ENCODE measurements at regions not wholly inside any gene's neighbourhood (a gene's known extent, or its start where the extent isn't known, plus 50 kb on each side); places are given as distances from the start of the nearest gene placed in this dataset.

- intact Hi-C loops (cut with micrococcal nuclease; ENCODE audit: unreplicated experiment), result no loop called here
- BruUV-seq (replicated peaks), result no TSS peak
Measured at GRCh38 chr5:156142867-156143266, 184.1 kb upstream of the SGCD start.

GRCh38 chr5:156147261-156147943 lies 179.6 kb upstream of the SGCD start:
- no peak for TF ChIP-seq CTCF (IDR thresholded peaks at IDR 0.05)
- no peak for TF ChIP-seq POLR2AphosphoS5 (IDR thresholded peaks at IDR 0.05; ENCODE audit: low read depth, low read length)
- TF ChIP-seq TCF7L2 (IDR thresholded peaks at IDR 0.05; ENCODE audit: low read depth, low read length), result no peak
- no peak for TF ChIP-seq SIN3A (IDR thresholded peaks at IDR 0.05; ENCODE audit: borderline replicate concordance, insufficient read depth, low read depth, low read length)
- TF ChIP-seq REST (IDR thresholded peaks at IDR 0.05; ENCODE audit: insufficient read depth in 1 of 2, low read depth in 2 of 2, low read length in 1 of 2), result no peak
- no TSS peak for BruUV-seq (replicated peaks)
- intact Hi-C loops (cut with micrococcal nuclease; ENCODE audit: unreplicated experiment), result no loop called here
- ATAC-seq, result no peak
- POLR2A ChIA-PET, result no interaction called here
- Histone ChIP-seq H3K27me3 (ENCODE audit: control insufficient read depth, insufficient read depth, low read length) (no peaks in the 10 kb centered on the region), H3K9me3 (ENCODE audit: control insufficient read depth, insufficient read depth, low read depth, low read length) (no peaks in the 10 kb centered on the region), H3K36me3 (ENCODE audit: control insufficient read depth, insufficient read depth, low read length) (no peaks in the 10 kb centered on the region), H3K4me3 (ENCODE audit: low read depth in 2 of 2, low read length in 2 of 2) (no peak overlapping the region), H3K27ac (ENCODE audit: low read length) (no peak overlapping the region), H3K4me1 (ENCODE audit: control insufficient read depth, insufficient read depth, low read length) (no peaks in the 10 kb centered on the region)
- in situ Hi-C loops (cut with HindIII; ENCODE audit: low pct_unique_long_range_greater_than_20kb, low sequenced_read_pairs), result no loop called here
- DNase-seq (ENCODE audit: low read depth, low spot score), result no peak
- CTCF ChIA-PET, result no interaction called here

More at GRCh38 chr5:156142867-156143266, 184.1 kb upstream of the SGCD start:
- in situ Hi-C loops (cut with HindIII; ENCODE audit: low pct_unique_long_range_greater_than_20kb, low sequenced_read_pairs), result no loop called here
- no peaks in the 10 kb centered on the region for H3K27me3 ChIP-seq (ENCODE audit: control insufficient read depth, insufficient read depth, low read length)
- no peak overlapping the region for H3K27ac ChIP-seq (ENCODE audit: low read length)
- H3K4me3 ChIP-seq (ENCODE audit: low read depth in 2 of 2, low read length in 2 of 2), result no peak overlapping the region
- POLR2A ChIA-PET, result no interaction called here
- H3K36me3 ChIP-seq (ENCODE audit: control insufficient read depth, insufficient read depth, low read length), result no peaks in the 10 kb centered on the region
- TF ChIP-seq POLR2AphosphoS5 (IDR thresholded peaks at IDR 0.05; ENCODE audit: low read depth, low read length), result no peak
- TF ChIP-seq SIN3A (IDR thresholded peaks at IDR 0.05; ENCODE audit: borderline replicate concordance, insufficient read depth, low read depth, low read length), result no peak
- no peak for TF ChIP-seq TCF7L2 (IDR thresholded peaks at IDR 0.05; ENCODE audit: low read depth, low read length)
- no peaks in the 10 kb centered on the region for H3K4me1 ChIP-seq (ENCODE audit: control insufficient read depth, insufficient read depth, low read length)
- ATAC-seq (no peak), DNase-seq (ENCODE audit: low read depth, low spot score) (no peak)
- H3K9me3 ChIP-seq (ENCODE audit: control insufficient read depth, insufficient read depth, low read depth, low read length), result no peaks in the 10 kb centered on the region
- CTCF ChIA-PET, result no interaction called here

GRCh38 chr5:156147944-156148285 lies 179.0 kb upstream of the SGCD start:
- Histone ChIP-seq H3K4me3 (ENCODE audit: low read depth in 2 of 2, low read length in 2 of 2) (no peak overlapping the region), H3K9me3 (ENCODE audit: control insufficient read depth, insufficient read depth, low read depth, low read length) (no peaks in the 10 kb centered on the region), H3K36me3 (ENCODE audit: control insufficient read depth, insufficient read depth, low read length) (no peaks in the 10 kb centered on the region), H3K4me1 (ENCODE audit: control insufficient read depth, insufficient read depth, low read length) (no peaks in the 10 kb centered on the region), H3K27ac (ENCODE audit: low read length) (no peak overlapping the region), H3K27me3 (ENCODE audit: control insufficient read depth, insufficient read depth, low read length) (no peaks in the 10 kb centered on the region)
- intact Hi-C loops (cut with micrococcal nuclease; ENCODE audit: unreplicated experiment) (no loop called here), in situ Hi-C loops (cut with HindIII; ENCODE audit: low pct_unique_long_range_greater_than_20kb, low sequenced_read_pairs) (no loop called here)
- CTCF ChIA-PET, result no interaction called here
- ATAC-seq, result no peak
- TF ChIP-seq CTCF (IDR thresholded peaks at IDR 0.05), result no peak
- no peak for TF ChIP-seq POLR2AphosphoS5 (IDR thresholded peaks at IDR 0.05; ENCODE audit: low read depth, low read length)
- no peak for TF ChIP-seq REST (IDR thresholded peaks at IDR 0.05; ENCODE audit: insufficient read depth in 1 of 2, low read depth in 2 of 2, low read length in 1 of 2)
- TF ChIP-seq SIN3A (IDR thresholded peaks at IDR 0.05; ENCODE audit: borderline replicate concordance, insufficient read depth, low read depth, low read length), result no peak
- no peak for TF ChIP-seq TCF7L2 (IDR thresholded peaks at IDR 0.05; ENCODE audit: low read depth, low read length)
- DNase-seq (ENCODE audit: low read depth, low spot score), result no peak
- POLR2A ChIA-PET, result no interaction called here
- no TSS peak for BruUV-seq (replicated peaks)
